Loucy (cell line): ENCODE measurements at regions not wholly inside any gene's neighbourhood (a gene's known extent, or its start where the extent isn't known, plus 50 kb on each side); places are given as distances from the start of the nearest gene placed in this dataset.

Source experiments
- H2AFZ ChIP-seq: fragments of 200-600 bp; sonication (generic); 2 replicates; pipeline ENCODE4 v1.6.0; 2016; ENCODE audit warnings: antibody characterized with exemption, mild to moderate bottlenecking, low read length, moderate library complexity
- H3F3A ChIP-seq: fragments of 200-600 bp; 2 replicates; pipeline ENCODE4 v1.6.0; 2016; ENCODE audit warnings: antibody characterized with exemption, low read depth, mild to moderate bottlenecking
- H3K27me3 ChIP-seq: fragments of 200-600 bp; sonication (generic); 2 replicates; pipeline ENCODE4 v1.6.1; 2014; ENCODE audit warnings: low read length, mild to moderate bottlenecking; ENCODE audit not compliant: insufficient read depth, poor library complexity, severe bottlenecking
- H3K36me3 ChIP-seq: fragments of 200-600 bp; sonication (generic); 2 replicates; pipeline ENCODE4 v1.6.1; 2016; ENCODE audit warnings: low read length; ENCODE audit not compliant: insufficient read depth
- H3K4me1 ChIP-seq: fragments of 200-600 bp; sonication (generic); 2 replicates; pipeline ENCODE4 v1.5.1; 2014; ENCODE audit warnings: low read length, mild to moderate bottlenecking; ENCODE audit not compliant: insufficient read depth, poor library complexity, severe bottlenecking
- H3K4me2 ChIP-seq: fragments of 200-600 bp; sonication (generic); 2 replicates; pipeline ENCODE4 v1.6.0; 2014; ENCODE audit warnings: antibody characterized with exemption, low read length, low read depth, mild to moderate bottlenecking; ENCODE audit not compliant: poor library complexity, severe bottlenecking
- H3K4me3 ChIP-seq: fragments of 200-600 bp; sonication (generic); 2 replicates; pipeline ENCODE4 v1.5.1; 2014; ENCODE audit warnings: low read length, mild to moderate bottlenecking, mixed read lengths; ENCODE audit not compliant: poor library complexity, severe bottlenecking
- H3K79me2 ChIP-seq: fragments of 200-600 bp; sonication (generic); 2 replicates; pipeline ENCODE4 v1.6.1; 2014; ENCODE audit warnings: low read length; ENCODE audit not compliant: insufficient read depth
- H3K9ac ChIP-seq: fragments of 200-600 bp; sonication (generic); 2 replicates; pipeline ENCODE4 v1.6.0; 2014; ENCODE audit warnings: mild to moderate bottlenecking, low read depth, low read length, moderate library complexity; ENCODE audit not compliant: poor library complexity, severe bottlenecking
- H3K9me2 ChIP-seq: fragments of 200-600 bp; sonication (generic); replicated peaks from 2 replicates; pipeline ENCODE4 v1.6.1; 2016; ENCODE audit warnings: low read depth, low read length, mixed read lengths
- H3K9me3 ChIP-seq: fragments of 200-600 bp; sonication (generic); 2 replicates; pipeline ENCODE4 v1.6.1; 2014; ENCODE audit warnings: mild to moderate bottlenecking, antibody characterized with exemption, low read length, low read depth; ENCODE audit not compliant: insufficient read depth
- H4K20me1 ChIP-seq: fragments of 200-600 bp; sonication (generic); 2 replicates; pipeline ENCODE4 v1.6.0; 2014; ENCODE audit warnings: antibody characterized with exemption, low read length, mild to moderate bottlenecking; ENCODE audit not compliant: insufficient read depth, poor library complexity, severe bottlenecking
- EZH2phosphoT487 ChIP-seq: fragments of 200-600 bp; IDR thresholded peaks from 2 replicates; pipeline ENCODE4 v1.6.1; 2018; ENCODE audit warnings: antibody characterized with exemption, mild to moderate bottlenecking, moderate library complexity, borderline replicate concordance
- TF ChIP-seq, protein P1 (sequence below): fragments of 200-600 bp; sonication (generic); conservative IDR thresholded peaks from 2 replicates; pipeline ENCODE4 v1.5.1; 2014; ENCODE audit warnings: mild to moderate bottlenecking, antibody characterized with exemption, low read length

DNA sequence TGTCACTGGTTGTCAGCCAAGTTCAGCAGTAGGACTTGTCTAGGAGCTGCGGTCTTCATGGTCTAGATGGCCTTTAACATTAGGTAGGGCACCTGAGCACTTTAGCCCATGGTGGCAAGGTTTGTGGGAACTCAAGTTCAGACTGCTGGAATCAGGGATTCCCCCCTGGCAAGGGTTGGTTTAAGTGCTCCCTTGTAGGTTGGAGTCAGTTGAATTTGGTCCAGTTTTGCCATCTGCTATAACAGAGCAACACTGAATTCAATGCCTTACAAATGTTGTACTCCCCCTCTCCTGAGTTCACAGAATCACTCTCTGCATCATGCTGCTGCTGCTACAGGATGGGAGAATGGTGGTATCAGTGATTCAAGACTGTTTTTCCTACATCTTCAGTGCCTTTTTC, 509.3 kb downstream of the VGLL3 start:
- no peaks in the 10 kb centered on the region for H3K79me2 ChIP-seq
- no peak overlapping the region for H3K4me2 ChIP-seq
- H3K9ac ChIP-seq = no peak overlapping the region
- H3K9me2 ChIP-seq = no peaks in the 10 kb centered on the region
- TF ChIP-seq, protein P1, sequence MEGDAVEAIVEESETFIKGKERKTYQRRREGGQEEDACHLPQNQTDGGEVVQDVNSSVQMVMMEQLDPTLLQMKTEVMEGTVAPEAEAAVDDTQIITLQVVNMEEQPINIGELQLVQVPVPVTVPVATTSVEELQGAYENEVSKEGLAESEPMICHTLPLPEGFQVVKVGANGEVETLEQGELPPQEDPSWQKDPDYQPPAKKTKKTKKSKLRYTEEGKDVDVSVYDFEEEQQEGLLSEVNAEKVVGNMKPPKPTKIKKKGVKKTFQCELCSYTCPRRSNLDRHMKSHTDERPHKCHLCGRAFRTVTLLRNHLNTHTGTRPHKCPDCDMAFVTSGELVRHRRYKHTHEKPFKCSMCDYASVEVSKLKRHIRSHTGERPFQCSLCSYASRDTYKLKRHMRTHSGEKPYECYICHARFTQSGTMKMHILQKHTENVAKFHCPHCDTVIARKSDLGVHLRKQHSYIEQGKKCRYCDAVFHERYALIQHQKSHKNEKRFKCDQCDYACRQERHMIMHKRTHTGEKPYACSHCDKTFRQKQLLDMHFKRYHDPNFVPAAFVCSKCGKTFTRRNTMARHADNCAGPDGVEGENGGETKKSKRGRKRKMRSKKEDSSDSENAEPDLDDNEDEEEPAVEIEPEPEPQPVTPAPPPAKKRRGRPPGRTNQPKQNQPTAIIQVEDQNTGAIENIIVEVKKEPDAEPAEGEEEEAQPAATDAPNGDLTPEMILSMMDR = no peak
- TF ChIP-seq EZH2phosphoT487 = no peak
- H3K9me3 ChIP-seq = no peaks in the 10 kb centered on the region
- no peak overlapping the region for H2AFZ ChIP-seq
- H3K36me3 ChIP-seq = no peaks in the 10 kb centered on the region
- no peaks in the 10 kb centered on the region for H3K27me3 ChIP-seq
- no peaks in the 10 kb centered on the region for H3K4me1 ChIP-seq
- no peak overlapping the region for H3K4me3 ChIP-seq
- no peaks in the 10 kb centered on the region for H4K20me1 ChIP-seq
- no peaks in the 10 kb centered on the region for H3F3A ChIP-seq

DNA sequence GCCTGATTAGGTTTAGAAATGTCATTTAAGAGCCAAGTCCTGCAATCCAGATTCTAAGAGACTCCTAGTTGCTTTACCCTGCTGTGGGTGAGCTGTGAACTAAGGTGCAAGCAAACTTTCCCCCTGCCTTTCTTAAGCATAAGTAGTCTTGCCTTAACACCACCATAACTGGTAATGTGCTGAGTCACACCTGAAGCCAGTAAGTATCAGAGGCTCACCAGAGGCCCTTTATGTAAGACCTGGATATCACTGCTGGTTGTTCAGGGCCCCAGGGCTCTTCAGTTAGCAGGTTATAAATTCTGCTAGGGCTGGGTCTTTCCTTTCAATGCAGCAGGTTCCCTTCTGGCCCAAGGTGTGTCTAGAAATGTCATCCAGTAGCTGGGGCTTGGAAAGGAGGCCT, 509.9 kb downstream of the VGLL3 start:
- no peak overlapping the region for H3K4me2 ChIP-seq
- no peaks in the 10 kb centered on the region for H3K79me2 ChIP-seq
- no peak for TF ChIP-seq EZH2phosphoT487
- TF ChIP-seq, protein P1 = no peak
- H3K36me3 ChIP-seq = no peaks in the 10 kb centered on the region
- no peaks in the 10 kb centered on the region for H3K9me3 ChIP-seq
- no peaks in the 10 kb centered on the region for H4K20me1 ChIP-seq
- H3F3A ChIP-seq = no peaks in the 10 kb centered on the region
- no peaks in the 10 kb centered on the region for H3K4me1 ChIP-seq
- no peak overlapping the region for H3K9ac ChIP-seq
- no peaks in the 10 kb centered on the region for H3K27me3 ChIP-seq
- H2AFZ ChIP-seq = no peak overlapping the region
- H3K4me3 ChIP-seq = no peak overlapping the region
- H3K9me2 ChIP-seq = no peaks in the 10 kb centered on the region

DNA sequence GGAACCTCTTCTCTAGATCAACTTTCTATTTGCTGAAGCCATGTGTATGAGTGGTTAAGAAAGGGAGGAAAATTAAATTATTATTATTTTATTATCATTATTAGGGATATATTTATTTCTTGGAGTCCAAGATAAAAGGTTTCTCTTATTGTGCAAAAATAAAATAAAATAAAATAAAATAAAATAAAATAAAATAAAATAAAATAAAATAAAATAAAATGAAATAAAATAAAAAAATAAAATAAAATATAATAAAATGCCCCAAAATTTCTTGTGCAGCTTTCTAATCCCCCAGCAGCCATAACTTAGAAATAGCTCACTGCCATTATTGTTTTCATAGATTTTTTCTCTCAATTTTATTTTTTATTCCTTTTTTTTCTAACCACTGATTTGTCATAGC, 526.8 kb downstream of the VGLL3 start:
- Histone ChIP-seq H2AFZ (no peak overlapping the region), H3K27me3 (no peaks in the 10 kb centered on the region), H3K79me2 (no peaks in the 10 kb centered on the region), H3K9me2 (no peaks in the 10 kb centered on the region), H3K4me3 (no peak overlapping the region), H4K20me1 (no peaks in the 10 kb centered on the region), H3K36me3 (no peaks in the 10 kb centered on the region), H3F3A (no peaks in the 10 kb centered on the region), H3K9ac (no peak overlapping the region), H3K4me2 (no peak overlapping the region), H3K4me1 (no peaks in the 10 kb centered on the region), H3K9me3 (no peaks in the 10 kb centered on the region)
- TF ChIP-seq EZH2phosphoT487 = no peak
- TF ChIP-seq, protein P1 = no peak
